GM21723 (cell line): ENCODE measurements at regions not wholly inside any gene's neighbourhood (a gene's known extent, or its start where the extent isn't known, plus 50 kb on each side); places are given as distances from the start of the nearest gene placed in this dataset.

Source experiments
- ATAC-seq: cut with Tn5 transposase; IDR thresholded peaks from one replicate; pipeline ENCODE4 v1.9.1; 2021; ENCODE audit warnings: mild to moderate bottlenecking, moderate library complexity; ENCODE audit not compliant: unreplicated experiment

DNA sequence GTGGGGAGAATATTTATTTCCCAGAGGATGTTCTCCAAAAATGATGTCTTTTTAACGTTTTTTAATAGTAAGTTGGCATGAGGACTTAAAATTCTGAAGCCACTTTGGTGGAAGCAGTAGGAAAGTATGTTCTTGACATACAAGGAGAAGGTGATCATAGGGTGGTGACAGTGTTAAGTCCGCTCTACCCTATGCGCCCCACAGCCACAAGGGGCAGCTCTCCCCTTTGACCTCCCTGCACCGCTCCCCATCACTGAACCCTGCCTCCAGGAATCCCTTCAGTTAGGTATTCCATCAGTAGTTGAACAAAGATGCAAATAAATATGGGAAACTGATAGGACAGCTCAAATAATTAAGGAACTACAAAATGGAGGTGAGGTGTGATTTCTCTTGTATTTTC lies 111.4 kb downstream of the PLEKHG1 start:
- ATAC-seq: no peak

DNA sequence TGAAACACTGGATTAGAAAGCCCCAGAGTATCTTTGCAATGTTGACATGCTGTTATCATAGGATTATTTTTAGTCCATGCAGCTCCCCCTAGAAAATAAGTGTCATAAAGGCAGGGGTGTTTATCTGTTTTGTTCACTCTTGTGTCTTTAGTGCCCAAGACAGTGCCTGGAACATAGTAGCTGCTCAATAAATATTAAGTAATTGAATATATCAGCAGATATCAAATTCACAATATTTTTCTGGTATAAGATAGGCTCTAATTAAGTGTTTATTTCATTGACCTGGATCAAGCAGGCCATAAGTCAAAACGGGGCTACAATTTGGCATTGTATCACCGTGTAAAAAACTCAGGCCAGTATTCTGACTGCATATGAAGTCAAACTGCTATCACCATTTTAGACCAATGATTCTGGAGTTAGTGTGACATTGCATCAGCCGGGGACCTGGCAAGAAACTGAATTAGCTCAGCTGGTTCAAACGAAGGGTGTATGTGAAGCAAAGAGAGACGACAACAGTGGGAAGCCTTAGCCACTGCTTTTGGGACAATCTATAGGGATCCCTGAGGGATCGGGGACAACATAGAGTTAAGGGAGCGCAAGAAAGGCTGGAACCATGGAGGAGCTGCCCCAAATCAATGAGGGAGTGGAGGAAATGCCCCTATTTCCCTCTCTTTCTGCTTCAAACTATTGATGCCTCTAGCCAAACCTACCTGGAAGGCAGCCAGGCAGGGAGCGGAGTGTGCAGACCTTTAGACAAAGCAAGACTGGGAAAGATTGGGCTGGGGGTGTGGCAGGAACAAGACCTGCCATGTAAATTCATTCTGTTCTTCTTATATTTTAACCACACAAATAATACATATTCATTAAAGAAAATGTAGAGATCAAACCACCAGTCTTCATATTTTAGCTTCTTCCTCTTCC lies 112.2 kb downstream of the PLEKHG1 start:
- no peak for ATAC-seq

GRCh38 chr6:150712505-150713252 lies 113.0 kb downstream of the PLEKHG1 start:
- ATAC-seq: no peak

DNA sequence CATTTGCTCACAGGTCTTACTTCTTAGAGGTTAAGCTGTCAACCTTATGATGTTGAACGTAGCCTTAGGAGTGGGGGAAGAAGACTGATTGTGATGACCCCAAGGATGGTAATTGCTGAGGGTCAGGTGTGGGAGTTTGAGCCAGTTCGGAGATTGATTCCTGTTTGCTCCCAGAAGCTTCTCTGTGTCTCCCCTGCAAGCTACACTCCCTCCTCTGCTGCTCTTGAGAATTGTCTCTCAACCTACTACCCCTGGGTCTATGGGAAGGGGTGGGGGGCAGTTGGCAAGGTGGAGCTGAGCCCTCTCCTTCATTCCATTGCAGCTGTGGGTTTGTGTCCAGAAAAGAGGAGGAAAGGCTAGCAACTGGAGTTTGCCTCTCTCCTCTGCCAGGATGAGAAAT lies 113.8 kb downstream of the PLEKHG1 start:
- no peak for ATAC-seq

- no peak for ATAC-seq
Measured at GRCh38 chr6:150713931-150714330, 114.2 kb downstream of the PLEKHG1 start.

DNA sequence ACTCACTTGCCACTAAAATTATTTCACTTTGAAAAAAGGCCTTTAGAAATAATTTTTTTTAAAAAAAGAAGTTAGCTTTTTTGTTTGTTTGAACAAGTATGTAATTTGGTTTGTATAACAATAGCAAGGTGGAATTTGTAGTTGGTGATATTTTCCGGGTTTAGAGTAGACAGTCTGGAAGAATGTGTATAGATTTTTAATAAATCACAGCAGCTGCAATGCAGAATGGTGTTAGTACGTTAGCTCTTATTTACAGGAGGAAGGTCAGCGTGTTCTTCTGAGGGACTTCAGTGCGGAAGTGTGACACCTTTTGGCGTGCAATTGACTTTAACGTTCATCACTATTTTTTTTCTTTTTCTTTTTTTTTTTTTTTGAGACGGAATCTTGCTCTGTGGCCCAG lies 115.4 kb downstream of the PLEKHG1 start:
- no peak for ATAC-seq

- ATAC-seq: no peak
Measured at GRCh38 chr6:150717419-150717818, 117.7 kb downstream of the PLEKHG1 start.

DNA sequence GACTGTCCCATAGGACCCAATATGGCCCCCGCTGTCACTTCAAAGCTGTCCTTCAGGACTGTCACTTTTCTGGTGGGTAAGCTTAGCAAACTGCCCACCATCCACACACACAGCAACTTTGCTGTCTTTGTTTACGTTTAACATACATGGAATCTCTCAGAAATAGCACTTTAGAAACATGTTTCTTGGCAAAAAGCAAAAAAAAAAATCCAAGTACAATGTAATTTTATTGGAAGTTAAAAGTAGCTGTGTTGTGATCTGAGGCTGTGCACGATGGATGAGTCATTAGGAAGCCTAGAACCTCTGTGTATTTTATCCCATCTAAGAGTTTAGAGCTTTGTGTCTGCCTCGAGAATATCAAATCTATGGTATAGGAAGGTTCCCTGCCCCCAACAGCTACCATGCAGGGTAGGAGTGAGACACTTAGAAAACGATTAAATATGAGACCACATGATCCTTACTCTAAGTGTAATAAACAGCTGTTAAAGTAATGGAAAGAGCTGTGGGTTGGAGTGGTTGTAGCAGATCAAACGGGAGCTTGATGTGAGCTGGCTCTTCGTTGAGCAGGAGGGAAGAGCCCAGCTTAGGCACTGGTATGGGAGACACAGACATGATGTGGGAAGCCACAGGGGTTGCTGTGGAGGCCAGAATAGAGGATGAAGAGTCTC lies 119.5 kb downstream of the PLEKHG1 start:
- ATAC-seq: no peak

- no peak for ATAC-seq
Measured at GRCh38 chr6:150719831-150720230, 120.1 kb downstream of the PLEKHG1 start.

- ATAC-seq: peak; percentile 99
Measured at GRCh38 chr6:150720774-150721233, 121.1 kb downstream of the PLEKHG1 start.

DNA sequence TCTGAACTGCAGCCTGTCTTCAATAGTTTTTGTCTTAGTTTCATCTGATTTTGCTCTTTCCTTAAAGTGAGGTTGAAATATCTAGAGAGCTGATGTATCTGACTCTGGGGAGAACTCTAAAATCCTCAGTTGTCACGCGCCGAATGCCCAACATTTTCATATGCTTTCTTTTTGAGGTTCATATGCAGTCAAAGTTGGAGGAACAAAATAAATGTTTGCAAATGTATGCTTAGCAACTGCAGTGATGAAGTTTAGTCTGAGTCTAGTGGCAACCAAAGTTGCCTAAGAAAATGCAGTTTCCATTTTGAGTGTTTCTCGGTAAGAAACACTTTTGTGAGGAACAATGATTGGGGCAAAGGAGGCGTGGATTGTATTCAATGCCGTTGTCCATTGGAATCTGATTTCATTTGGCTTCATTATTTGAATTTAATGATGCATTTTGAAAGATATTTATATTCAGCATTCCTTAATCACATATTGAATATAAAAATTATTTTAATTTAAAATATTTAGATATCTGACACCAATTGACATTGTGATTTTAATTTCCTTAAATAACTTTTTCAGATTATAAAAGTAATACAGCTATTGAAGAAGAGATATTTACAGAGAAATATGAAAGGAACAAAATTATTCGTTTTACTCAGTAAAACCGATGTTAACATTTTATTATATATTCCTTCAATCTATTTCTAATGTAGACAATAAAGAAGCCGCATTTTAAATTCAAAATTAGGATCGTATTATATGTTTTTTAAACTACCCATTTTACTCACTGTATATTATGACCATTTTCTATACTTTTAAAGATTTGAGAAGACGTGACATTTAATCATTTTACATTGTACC lies 122.0 kb downstream of the PLEKHG1 start:
- no peak for ATAC-seq

DNA sequence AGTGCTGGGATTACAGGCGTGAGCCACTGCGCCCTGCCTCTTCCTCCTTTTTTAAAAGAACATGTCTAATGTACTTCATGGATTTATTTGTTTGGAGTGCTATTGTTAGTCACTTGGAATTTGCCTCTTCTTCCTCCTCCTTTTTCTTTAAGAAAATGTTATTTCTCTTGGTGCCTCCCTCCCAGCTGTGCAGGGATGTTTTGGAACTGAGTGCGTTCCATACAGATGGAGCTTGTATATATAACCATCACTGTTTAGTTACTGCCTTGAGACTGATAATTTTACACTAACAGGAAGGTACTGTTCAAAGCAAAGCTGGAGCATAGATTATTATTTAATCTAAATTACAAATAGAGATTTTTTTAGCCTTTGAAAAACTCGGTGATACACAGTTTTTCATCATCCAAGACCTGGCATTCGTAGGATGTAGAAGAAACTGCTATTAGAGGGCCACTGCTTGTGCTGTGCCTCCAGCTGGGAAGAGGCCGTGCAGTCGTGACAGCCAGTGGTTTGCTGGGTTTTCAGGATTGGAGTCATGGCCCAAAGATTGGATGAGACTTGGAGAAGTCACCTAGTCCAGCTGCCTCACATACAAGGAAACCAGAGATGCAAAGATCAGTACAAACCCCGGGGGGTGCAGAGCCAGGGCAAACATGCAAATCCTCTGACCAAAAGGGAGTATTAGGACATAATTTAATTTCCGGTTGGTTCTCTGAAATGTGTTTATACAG lies 123.1 kb downstream of the PLEKHG1 start:
- no peak for ATAC-seq

GRCh38 chr6:150723345-150723658 lies 123.6 kb downstream of the PLEKHG1 start:
- no peak for ATAC-seq

GRCh38 chr6:150723857-150724256 lies 124.2 kb downstream of the PLEKHG1 start:
- no peak for ATAC-seq

- no peak for ATAC-seq
Measured at GRCh38 chr6:150725795-150726194, 126.1 kb downstream of the PLEKHG1 start.

DNA sequence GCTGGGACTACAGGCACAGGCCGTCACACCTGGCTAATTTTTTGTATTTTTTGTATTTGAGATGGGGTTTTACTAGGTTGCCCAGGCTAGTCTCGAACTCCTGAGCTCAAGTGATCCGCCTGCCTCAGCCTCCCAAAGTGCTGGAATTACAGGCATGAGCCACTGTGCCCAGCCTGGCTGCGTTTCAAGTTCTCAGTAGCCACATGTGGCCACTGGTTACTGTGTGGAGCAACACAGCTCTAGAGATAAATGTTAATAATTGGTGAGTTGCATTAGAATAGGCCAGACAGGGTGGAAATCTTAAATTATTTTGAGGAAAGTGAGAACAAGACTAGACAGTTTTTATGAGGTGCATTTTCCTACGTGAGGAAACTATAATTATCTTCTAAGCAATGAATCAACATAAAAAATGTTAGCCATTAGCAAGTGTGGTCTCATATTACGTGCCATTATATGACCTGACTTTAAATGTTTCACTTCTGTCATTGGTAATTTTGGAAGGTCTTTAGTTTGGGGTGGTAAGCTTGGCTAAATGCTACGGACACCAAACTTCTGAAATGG lies 129.6 kb downstream of the PLEKHG1 start:
- ATAC-seq: no peak

DNA sequence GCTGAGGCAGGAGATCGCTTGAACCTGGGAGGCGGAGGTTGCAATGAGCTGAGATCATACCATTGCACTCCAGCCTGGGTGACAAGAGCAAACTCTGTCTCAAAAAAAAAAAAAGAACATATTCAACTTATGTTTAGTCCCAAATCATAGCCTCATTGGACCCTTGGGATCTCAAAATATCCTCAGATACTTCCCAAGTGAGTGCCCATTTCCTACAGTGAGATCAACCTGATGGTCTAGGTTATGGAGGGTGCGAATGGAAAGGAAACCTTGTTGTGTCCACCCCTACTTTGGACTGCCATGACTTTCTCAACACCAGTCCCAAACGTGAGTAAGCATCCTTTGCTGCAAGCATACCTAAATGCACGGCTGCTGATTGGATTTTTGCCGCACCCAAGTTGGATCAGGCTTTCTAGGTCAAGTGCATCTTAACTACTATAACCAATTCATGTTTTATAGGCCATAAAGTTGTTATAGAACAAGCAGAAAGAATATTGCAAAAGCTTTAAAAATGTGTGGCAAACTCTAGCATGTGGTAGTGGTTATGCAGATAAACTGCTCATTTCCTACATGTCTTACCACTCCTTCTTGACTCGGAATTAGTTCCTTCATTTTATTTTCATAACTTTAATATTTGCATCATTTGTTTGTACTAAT lies 131.2 kb downstream of the PLEKHG1 start:
- ATAC-seq: no peak

DNA sequence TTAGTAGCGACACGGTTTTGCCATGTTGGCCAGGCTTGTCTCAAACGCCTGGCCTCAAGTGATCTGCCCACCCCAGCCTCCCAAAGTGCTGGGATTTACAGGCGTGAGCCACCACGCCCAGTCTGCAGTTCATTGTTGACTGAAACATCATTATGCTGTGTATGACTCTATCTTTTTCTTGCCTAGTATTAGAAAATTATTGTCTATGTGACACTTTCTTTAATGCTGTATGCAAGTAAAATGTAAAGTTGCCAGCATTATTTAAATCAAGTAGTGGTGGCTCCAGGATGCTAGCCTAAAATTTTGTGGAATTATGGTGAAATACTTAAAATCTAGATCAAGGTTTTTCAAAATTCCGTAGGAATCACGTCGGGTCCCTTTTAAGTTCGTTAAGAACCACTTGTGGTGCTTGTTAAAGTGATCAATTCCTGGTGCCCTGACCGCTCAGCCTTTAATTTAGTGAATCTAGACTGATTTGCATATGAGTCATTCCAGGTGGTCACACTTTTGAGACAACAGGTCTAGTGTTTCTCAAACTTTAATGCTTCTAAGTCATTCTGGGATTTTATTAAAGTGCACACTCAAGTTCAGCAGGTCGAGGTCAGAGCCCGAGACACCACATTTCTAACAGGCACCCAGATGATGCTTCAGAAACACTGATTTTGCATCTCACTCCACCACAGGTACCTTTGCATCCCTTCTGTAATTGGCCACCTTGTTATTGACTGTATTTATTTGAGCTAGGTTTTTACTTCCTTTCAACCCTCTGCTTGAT lies 132.6 kb upstream of the MTHFD1L start:
- peak; percentile 48 for ATAC-seq
